ACHN (cell line): ENCODE measurements at regions not wholly inside any gene's neighbourhood (a gene's known extent, or its start where the extent isn't known, plus 50 kb on each side); places are given as distances from the start of the nearest gene placed in this dataset.
"Not testable (repeated sequence)": the region's sequence is repeated elsewhere in the genome, so short reads cannot be mapped to it uniquely, and the experiment has no call there.

Experiments
- DNase-seq: peaks from one replicate; pipeline ENCODE4 v3.0.0-alpha.2; 2015
- in situ Hi-C: cut with HindIII; loops from 2 replicates; pipeline ENCODE4 v1.10.0; 2017; ENCODE audit warnings: low sequenced_read_pairs, low pct_ligation_motif_present, low pct_unique_long_range_greater_than_20kb

DNA sequence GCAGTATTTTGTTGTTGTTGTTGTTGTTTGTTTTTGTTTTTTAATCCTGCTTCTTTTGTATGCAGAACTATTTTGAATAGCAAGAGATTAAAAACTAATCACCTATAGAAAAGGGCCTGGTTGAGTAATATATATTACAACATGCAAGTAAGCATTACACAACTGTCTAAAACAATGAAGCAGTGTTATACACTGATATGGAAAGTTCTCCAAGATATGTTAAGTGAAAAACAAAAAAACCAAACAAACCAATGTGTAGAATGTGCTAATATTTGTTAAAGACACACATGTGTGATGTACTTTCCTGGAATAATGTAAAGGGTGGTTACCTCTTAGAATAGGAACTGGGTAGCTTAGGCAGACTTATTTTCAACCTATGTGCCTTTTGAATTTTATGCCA, 117.4 kb downstream of the ZNF365 start:
- DNase-seq = no peak
- in situ Hi-C loops = no loop called here

DNA sequence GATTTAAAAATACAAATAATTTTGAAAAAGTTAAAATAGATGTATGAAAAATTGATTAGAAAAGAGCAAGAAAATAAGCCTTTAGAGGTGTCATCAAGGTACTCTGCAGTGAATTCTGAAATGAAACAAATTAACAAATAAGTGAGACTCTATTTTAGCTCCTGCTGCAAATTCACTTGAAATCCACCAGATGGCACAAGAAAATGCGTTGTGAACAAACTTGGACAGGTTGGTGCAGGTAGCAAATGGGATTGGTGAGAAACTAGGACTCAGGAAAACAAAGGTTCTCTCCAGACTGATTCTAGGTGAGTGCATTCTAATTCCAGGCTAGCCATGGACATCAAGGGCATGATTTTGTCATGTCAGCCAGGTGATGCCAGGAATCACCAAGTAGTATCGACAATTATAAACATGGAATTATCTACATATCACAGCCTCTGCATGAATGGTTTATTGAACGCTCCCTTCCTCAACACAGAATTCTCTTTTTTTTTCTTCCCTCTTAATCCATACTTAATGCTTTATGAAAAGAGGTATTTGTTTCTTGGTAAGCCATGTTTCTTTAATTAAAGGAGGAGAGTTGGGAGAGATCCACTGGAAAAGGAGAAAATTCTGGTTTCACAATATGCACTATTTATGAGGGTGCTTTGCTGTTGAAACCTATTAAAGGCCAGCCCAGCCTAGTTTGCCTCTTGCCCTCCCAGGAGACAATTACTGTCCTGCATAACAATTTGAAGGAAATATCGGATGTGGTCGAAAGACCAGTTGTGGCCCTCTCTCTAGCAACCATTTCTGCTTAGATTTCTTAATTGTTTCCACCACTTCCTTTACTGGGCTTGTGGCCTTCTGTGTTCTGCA, 118.1 kb downstream of the ZNF365 start:
- DNase-seq = peak; percentile 36
- in situ Hi-C loops = no loop called here

DNA sequence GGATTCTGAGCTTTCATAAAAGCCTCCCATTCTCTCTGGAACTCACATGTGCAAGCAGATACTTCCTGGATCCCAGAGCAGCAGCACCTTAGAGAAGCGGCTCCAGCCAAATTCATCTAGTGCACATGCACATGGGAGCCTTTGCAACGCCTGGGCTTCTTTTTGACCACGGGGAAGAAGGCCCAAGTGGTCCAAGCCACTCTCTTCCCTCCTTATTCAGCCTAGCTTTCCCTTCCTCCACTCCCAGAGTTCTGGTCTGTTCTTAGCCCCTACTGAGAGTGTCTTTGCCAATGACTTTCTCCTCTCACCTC, 118.7 kb downstream of the ZNF365 start:
- DNase-seq = no peak
- in situ Hi-C loops = no loop called here

- in situ Hi-C loops = no loop called here
- no peak for DNase-seq
Measured at GRCh38 chr10:62496925-62497324, 122.8 kb downstream of the ZNF365 start.

DNA sequence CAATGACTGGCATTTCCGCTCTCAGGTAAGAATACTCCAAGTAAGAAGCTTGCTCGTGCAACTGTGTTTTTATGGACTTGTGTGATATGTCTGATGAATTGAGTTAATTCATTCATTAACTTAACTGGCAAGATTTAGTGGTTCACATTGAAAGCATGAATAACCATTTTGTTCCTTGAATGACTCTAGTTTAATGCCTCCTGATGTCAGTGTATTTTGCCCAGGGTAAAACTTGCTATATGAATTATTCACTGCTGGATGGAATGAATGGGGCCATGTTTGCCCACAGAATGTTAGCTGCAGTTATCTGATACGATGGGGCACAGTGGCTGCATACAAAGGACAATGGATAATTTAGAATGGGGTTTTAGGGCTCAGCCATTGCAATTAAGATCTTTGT, 124.1 kb downstream of the ZNF365 start:
- in situ Hi-C loops = no loop called here

DNA sequence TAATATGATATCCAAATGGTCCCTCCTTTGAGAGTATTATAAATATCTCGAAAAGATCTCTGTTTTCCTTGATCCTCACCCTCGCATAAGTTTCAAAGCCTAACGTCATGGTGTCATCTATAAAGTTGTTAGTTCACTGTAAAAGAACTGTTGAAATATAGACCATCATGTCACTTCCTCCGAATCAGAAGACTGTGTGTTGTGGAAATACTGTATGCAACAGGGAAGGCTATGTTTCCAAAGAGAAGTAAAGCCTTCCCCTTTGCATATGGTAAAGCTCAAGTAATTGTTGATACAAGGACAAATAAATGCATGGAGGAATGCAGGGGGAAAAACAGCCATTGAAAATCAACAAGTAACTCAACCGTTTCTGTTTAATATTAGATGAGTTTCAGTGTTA, 125.9 kb downstream of the ZNF365 start:
- in situ Hi-C loops, DNase-seq: not testable (repeated sequence)

More for the DNA sequence above, 124.1 kb downstream of the ZNF365 start:
- no peak for DNase-seq

GRCh38 chr10:62501547-62501946, 127.4 kb downstream of the ZNF365 start:
- DNase-seq = no peak

GRCh38 chr10:62502995-62503613, 128.9 kb downstream of the ZNF365 start:
- in situ Hi-C loops = no loop called here

More at GRCh38 chr10:62501547-62501946, 127.4 kb downstream of the ZNF365 start:
- in situ Hi-C loops = no loop called here

GRCh38 chr10:62503872-62504271, 129.7 kb downstream of the ZNF365 start:
- no peak for DNase-seq
- in situ Hi-C loops = no loop called here

More at GRCh38 chr10:62502995-62503613, 128.9 kb downstream of the ZNF365 start:
- DNase-seq = no peak

GRCh38 chr10:62506371-62506770, 132.2 kb downstream of the ZNF365 start:
- in situ Hi-C loops = no loop called here
- DNase-seq = no peak

DNA sequence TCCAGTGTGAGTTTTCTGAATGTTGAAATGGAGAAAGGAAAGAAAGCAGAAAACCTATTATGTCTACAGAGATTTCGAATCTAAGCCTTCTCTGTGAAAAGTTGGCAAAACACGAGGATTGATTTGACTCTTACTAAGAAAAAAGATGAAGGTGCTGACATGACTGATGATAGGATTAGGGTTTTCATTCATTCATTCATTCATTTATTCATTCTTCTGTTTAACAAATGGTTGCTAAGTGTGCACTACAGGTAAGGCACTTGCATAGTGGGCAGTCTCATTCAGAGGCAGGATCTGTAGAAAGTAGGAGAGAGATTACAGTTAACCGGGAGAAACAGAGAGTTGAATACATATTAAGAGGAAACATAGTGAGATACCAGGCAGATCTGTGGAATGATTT, 137.1 kb downstream of the ZNF365 start:
- DNase-seq = no peak
- in situ Hi-C loops = no loop called here

DNA sequence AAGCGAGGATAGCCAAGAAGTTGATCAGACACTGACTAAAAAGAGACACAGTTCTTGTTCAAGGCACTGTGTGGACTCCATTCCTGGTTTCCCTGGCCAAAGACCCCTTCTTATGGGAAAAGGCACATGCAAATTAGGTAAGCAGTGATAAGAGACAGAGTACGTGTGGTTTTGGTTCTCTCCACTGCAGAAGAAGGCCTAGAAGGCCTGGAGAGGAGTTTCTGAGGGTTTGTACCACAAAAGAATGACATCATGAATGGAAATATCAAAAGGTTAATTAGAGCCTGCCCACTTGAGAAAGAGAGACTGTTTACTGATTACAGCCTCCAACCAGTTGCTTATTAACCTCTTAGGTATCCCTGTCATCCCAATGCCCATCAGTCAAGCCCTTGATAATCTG, 137.5 kb downstream of the ZNF365 start:
- in situ Hi-C loops = no loop called here
- DNase-seq = no peak

GRCh38 chr10:62512732-62513475, 138.7 kb downstream of the ZNF365 start:
- DNase-seq = peak; percentile 57
- in situ Hi-C loops = no loop called here

DNA sequence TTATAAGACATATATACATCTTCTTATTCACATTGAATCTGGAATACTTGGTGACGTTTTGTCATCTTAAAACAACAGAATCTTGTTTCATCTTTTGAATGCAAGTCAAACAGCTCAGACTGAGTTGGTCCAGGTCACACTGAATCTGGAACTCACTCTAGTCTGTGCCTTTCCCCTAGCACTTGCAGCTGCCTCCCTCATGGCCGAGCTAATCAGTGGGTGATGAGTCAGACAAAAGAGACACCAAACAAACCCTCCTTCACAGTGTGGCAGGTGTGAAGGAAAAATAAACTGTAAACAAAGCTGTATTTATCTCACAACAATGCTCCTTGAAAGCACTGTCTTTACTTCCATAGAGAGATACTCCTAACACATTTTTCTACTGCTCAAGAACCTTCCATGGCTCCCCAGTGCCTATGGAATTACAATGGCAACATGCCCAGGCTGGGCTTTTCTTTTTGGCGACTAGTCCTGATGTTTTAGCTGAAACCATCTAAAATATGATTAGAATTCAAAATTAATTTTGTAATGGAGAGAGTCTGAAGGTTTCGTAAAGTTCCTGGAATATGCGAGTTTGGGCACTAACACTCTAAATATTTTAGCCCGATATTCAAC, 140.0 kb downstream of the ZNF365 start:
- DNase-seq = no peak
- in situ Hi-C loops = no loop called here

DNA sequence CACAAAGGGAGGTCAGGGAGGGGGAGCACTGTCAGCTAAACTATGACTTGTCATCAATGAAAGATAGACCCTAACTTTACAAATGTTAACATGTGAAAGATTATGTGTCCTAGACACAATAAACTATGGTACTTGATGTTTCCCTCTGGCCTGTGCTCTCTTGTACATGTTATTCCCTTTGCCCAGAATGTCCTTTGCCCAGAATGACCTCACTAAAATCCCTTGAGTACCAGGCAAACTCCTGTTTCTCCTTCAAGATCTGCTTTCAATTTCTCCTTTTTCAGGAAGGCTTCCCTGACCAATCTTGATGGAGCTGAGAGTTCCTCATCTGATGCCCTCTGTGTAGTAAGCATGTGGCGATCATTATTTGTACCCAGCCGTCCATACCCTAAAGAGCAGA, 143.1 kb downstream of the ZNF365 start:
- no peak for DNase-seq
- in situ Hi-C loops = no loop called here

GRCh38 chr10:62527019-62527827, 153.1 kb downstream of the ZNF365 start:
- in situ Hi-C loops = no loop called here
- no peak for DNase-seq

DNA sequence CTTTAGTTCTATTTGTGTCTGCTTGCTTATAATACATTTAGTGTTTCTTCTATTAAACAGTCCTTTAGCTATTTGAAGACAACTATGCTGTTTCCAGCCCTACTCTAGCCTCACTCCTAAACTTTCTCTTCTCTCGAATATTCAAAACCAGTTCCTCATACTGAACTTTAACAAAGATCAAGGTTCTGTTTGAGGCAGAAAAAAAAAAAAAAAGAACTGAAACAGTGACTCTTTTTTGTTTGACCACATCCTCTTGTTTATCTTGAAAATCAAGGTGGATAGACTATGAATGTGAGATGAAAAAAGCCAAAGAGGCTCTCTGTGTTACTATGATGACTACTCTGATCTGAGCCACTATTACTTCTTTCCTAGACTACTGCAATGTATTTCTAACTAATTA, 154.3 kb downstream of the ZNF365 start:
- no peak for DNase-seq
- in situ Hi-C loops = no loop called here

DNA sequence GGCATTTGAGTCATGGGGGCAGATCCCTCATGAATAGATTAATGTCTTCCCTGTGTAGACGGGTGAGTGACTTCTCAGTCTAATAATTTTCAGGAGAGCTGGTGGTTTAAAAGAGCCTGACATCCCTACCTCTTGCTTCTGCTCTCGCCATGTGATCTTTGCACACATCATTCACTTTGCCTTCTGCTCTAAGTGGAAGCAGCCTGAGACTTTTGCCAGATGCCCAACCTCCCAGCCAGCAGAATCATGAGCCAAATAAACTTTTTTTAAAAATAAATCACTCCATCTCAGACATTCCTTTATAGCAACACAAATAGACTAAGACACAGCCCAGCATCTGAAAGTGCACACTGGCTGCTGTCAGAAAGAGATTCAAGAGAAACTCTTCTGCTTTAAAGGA, 155.2 kb downstream of the ZNF365 start:
- in situ Hi-C loops = no loop called here
- no peak for DNase-seq
